Sigmoid colon (tissue), 4 donors: ENCODE measurements at regions not wholly inside any gene's neighbourhood (a gene's known extent, or its start where the extent isn't known, plus 50 kb on each side); places are given as distances from the start of the nearest gene placed in this dataset.

Experiments used
- EP300 ChIP-seq, 4 donors: sonication (generic); formaldehyde crosslinking; IDR thresholded peaks; one replicate each; pipeline ENCODE4 v1.6.1; 2017; ENCODE audit warnings: antibody characterized with exemption in 4 of 4
- POLR2A ChIP-seq, 2 donors: fragments of 450-650 bp; IDR thresholded peaks; one replicate each; pipeline ENCODE4 v1.6.1; 2016; ENCODE audit warnings: antibody characterized with exemption in 2 of 2, mild to moderate bottlenecking in 2 of 2, moderate library complexity in 2 of 2
- POLR2AphosphoS5 ChIP-seq, 4 donors: sonication (generic); formaldehyde crosslinking; IDR thresholded peaks; one replicate each; pipeline ENCODE4 v1.6.1; 2017; ENCODE audit warnings: antibody characterized with exemption in 4 of 4
- TF ChIP-seq, protein P1 (sequence below), 4 experiments: fragments of 450-650 bp in 3 of 4; fragments of 200-600 bp in 1 of 4; IDR thresholded peaks; one replicate each; pipeline ENCODE4 v1.5.1; 2016 to 2019; ENCODE audit warnings: antibody characterized with exemption in 4 of 4, mild to moderate bottlenecking in 3 of 4, moderate library complexity in 2 of 4

DNA sequence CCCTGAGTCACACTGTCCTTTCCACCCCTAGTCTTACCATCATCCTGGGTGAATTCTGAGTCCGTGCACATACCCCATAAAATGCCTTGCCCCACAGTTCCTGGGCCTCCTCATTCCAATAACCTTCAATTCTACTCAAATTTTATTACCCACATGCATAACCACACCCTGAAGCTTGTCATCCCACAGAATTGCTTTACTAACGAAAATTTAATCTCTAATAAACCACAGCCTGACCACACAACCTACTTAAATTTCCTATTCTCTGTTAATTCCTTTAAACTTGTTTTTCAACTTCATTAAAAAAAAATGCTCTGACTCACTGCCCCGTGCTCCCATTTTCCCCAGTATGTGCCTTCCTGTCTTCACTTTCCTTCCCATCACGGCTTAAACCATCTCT is 205.9 kb downstream of the PHLDA1 start:
- TF ChIP-seq POLR2AphosphoS5 (IDR thresholded peaks at IDR 0.05) = no peak
- no peak for TF ChIP-seq POLR2A (IDR thresholded peaks at IDR 0.05)
- TF ChIP-seq, protein P1, sequence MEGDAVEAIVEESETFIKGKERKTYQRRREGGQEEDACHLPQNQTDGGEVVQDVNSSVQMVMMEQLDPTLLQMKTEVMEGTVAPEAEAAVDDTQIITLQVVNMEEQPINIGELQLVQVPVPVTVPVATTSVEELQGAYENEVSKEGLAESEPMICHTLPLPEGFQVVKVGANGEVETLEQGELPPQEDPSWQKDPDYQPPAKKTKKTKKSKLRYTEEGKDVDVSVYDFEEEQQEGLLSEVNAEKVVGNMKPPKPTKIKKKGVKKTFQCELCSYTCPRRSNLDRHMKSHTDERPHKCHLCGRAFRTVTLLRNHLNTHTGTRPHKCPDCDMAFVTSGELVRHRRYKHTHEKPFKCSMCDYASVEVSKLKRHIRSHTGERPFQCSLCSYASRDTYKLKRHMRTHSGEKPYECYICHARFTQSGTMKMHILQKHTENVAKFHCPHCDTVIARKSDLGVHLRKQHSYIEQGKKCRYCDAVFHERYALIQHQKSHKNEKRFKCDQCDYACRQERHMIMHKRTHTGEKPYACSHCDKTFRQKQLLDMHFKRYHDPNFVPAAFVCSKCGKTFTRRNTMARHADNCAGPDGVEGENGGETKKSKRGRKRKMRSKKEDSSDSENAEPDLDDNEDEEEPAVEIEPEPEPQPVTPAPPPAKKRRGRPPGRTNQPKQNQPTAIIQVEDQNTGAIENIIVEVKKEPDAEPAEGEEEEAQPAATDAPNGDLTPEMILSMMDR (IDR thresholded peaks at IDR 0.05) = no peak
- no peak for TF ChIP-seq EP300 (IDR thresholded peaks at IDR 0.05)
